Posterior cingulate gyrus (tissue), 11 donors: ENCODE measurements at regions not wholly inside any gene's neighbourhood (a gene's known extent, or its start where the extent isn't known, plus 50 kb on each side); places are given as distances from the start of the nearest gene placed in this dataset.
A peak's percentile ranks its signal among the peaks of the same experiment; 100 is the strongest.
"Not testable (repeated sequence)": the region's sequence is repeated elsewhere in the genome, so short reads cannot be mapped to it uniquely, and the experiment has no call there.

Source experiments
- DNase-seq, 10 donors: peaks; one replicate each; pipeline versions ENCODE4 v3.0.0 to v3.0.0-alpha.2; 2020 to 2021; ENCODE audit warnings: mixed read lengths in 3 of 10
- intact Hi-C: fragments of 100-400 bp; cut with DNase I; formaldehyde crosslinking; loops from one replicate; pipeline ENCODE4 v1.15.1; 2023

DNA sequence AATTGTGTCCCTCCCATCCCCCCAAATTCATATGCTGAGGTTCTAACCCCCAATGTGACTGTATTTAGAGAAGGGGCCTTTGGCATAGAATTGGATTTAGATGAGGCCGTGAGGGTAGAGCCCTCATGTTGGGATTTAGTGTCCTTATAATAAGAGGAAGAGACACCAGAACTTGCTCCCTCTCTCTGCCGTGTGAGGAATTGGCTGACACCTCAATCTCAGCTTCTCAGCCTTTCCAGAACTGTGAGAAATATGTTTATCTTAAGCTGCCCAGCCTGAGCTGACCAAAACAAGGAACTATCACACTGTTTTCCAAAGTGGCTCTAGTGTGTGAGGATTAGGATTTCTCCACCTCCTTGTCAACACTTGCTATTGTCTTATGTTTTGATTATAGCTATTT, 400.0 kb upstream of the FZD8 start:
- intact Hi-C loops: no loop called here
- DNase-seq: no peak

DNA sequence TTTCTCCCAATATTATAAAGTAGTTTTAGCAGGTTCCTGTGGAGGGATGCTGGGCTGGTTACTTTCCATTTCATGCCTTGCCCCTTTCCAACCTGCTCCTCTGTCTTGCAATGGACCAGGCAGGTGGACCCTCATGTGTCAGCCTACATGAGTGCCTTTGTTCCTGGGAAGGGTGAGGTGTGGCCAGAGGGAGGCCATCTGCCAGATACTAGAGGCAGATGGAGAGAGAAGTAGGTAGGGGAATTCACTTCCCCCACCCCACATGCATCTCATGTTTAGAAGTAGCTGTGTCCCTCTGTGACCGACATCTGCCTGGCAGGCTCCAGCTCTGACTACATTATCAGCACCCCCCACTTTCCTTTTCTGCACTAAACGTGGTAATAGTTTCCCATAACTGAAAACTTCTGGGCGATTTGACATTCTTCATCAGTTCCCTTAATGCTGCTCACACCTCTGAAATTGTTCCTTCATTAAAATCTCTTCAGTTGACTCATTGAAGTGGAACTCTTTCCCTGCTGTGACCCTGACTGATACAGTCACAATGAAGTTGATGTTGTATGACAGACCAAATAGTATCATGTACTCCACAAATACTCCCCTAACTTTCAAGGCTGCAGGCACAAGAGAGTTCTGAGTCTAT, 396.3 kb upstream of the FZD8 start:
- no peak for DNase-seq
- intact Hi-C loops: no loop called here

DNA sequence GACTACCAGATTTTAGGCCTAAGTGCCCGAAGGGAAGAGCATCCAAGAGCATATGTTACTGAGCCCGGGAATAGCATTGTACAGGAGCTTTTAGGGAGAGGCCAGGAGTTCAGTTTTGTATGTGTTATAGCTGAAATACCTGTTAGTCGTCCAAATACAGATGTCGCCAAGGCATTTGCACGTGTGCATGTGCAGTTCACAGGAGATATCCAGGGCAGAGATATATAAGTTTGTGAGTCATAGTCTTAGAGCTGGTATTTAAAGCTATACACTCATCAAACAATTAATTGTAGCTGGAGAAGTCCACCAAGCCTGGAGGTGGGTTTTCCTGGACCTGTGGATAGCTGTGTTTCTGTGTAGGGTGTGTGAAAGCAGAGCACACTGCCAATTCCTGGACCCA, 394.0 kb upstream of the FZD8 start:
- intact Hi-C loops: no loop called here
- no peak for DNase-seq

DNA sequence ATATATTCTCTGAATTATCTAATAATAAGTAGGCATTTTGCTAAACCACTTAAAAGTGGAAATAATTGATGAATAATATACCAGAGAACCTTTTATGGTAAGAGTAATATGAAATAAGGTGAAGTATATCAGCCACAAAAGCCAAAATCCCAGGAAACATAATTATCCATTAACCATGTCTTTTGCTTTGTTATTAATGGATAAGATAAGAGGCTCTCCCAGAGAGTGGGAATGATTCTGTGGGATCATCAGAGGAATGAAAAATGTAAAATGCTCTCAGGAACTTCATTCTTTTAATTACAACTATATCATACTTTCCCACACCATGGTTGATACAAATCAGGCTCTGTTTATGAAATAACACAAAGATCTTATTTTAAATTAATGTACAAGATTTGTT, 391.7 kb upstream of the FZD8 start:
- DNase-seq: no peak
- intact Hi-C loops: no loop called here

DNA sequence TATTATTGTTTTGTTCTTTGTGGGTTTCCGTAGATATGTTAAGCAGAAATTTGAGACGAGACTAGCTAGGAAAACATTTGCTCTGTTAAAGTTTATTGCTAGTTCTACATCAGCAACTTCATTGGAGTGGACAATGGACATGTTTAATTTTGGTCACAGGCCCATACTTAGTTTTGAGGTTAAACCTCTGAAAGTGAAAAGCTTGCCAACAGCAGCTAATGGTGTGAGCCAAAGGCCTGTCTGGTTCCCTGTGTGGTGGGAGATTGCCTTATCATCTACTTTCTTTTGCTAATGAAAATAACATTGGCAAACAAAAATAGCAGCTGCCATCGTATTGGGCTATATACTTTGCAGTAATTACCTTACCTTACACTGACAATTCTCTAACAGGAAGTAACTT, 388.4 kb upstream of the FZD8 start:
- intact Hi-C loops: no loop called here
- no peak for DNase-seq

DNA sequence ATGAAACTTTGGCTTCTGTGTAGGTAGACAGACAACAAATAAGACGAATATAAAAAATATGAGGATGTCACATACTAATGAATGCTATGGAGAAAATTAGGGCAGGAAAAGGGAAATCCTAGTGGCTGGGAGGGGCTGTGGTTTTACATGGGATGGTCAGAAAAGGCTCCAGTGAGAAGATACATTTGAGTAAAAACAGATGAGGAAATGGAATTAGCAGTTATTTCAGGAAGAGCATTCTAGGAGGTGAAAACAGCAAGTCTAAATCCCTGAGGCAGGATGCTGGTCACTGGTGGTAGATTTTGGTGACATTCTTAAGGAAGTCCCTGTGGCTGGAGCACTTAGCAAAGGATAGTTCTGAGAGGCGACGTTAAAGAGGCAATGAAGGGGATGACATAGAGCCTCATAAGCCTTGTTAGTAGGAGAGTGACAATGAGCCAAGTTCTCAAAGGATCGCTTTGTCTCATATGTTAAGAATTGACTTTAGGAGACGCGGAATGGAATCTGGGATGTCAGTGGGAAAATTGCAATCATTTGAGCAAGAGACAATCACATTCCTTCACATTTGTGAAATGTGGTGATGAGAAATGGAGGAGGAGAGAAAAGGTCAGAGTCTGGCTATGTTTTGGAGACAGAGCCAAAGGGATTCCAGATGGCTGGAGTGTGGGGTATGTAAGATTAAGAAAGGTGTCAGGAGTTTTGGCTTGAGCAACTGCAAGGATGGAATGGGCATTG, 384.7 kb upstream of the FZD8 start:
- DNase-seq: no peak
- intact Hi-C loops: no loop called here

DNA sequence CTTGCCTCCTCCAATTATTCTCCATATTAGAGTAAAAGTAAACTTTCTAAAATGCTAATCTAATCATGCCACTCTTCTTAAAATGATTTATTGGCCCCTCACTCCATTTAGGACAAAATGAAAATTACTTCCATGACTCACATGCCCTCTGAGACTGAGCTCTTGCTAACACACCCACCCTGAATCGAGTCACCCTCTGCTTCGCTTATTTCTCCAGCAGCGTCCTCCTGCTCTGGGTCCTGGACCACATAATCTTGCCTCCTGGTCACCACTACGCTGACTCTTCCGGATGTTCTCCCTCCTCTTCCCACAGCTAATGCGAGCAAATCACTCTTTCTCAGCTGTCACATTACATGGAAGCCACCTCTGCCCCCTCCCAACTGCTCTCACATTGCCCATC, 384.0 kb upstream of the FZD8 start:
- DNase-seq: no peak
- intact Hi-C loops: no loop called here

DNA sequence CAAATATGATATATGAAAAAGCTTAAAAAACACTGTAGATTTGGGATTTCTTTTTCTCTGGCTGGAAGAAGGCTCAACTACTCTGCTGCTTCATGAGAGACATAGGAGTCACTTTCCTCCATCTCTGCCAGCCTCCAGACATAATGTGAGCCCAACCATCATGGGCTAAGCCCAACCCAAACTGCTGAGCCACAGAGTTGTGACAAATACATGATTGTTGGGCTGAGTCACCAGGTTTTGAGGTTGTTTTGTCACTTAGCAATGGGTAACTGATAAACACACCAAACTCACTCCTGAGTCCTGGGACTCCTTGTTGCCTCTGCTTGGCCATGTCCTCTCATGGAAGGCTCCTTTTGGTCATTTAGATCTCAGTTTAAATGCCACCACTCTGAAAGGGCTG, 381.8 kb upstream of the FZD8 start:
- intact Hi-C loops: no loop called here
- no peak for DNase-seq

DNA sequence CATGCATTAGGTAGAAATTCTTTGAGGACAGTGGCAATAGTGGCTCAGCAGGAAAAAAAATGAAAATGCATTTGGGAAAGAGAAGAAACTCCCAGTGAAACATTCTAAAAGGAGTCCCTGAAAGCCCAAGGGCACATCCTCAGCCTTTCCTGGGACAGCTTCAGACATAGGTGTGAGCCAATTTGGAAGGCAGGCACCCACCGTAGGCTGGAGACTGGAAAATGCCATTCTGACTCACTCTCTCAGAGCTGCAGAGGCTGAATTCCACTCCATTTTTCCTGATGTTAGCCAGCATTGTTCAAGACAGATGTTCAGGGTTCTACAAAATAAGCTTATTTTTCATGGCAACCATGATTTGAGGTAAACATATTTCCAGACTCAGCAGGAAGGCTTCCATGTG, 379.0 kb upstream of the FZD8 start:
- no peak for DNase-seq
- intact Hi-C loops: no loop called here

DNA sequence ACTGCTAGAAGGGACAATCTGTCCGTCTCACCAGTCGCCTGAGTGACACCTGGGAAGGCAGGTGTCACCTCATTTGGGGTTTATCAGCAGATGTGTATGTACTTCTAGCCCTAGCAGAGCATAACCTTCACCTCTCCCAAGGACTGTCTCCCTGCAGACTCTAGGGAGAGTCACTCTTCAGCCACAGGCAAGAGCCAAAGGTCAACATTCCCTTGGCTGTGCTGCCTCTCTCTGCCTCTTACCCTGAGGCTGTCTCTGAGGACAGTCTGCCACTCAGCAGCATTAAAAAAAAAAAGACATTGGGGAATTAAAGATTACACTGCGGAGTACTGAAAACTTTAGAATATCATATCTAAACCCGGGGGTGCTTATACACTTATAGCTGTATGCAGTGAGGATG, 377.7 kb upstream of the FZD8 start:
- intact Hi-C loops: no loop called here
- DNase-seq: no peak

DNA sequence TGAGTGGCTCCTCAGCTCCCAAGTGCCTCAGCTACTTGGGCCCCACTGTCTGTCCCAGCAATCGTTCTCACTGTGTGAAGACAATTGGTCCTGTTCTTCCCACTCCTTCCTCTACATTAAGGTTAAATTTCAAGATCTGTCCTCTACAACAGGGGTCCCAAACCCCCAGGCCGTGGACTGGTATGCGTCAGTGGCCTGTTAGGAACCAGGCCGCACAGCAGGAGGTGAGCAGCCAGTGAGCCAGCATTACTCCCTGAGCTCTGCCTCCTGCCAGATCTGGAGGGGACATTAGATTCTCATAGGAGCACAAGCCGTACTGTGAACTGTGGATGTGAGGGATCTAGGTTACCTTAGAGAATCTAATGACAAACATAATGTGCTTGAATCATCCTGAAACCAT, 376.9 kb upstream of the FZD8 start:
- intact Hi-C loops: no loop called here
- no peak for DNase-seq

DNA sequence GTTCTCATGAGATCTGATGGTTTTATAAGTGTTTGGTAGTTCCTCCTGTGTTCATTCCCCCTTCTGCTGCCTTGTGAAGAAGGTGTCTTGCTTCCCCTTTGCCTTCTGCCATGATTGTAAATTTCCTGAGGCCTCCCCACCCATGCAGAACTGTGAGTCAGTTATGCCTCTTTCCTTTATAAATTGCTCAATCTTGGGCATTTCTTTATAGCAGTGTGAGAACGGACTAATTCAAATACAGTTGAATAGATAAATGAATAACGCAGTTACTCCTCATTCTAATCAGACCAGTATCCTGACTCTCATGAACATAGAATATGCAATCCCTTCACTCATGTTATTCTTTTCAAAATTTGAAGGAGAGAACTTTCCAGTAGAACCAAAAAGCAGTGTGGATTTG, 375.0 kb upstream of the FZD8 start:
- intact Hi-C loops: no loop called here
- no peak for DNase-seq

DNA sequence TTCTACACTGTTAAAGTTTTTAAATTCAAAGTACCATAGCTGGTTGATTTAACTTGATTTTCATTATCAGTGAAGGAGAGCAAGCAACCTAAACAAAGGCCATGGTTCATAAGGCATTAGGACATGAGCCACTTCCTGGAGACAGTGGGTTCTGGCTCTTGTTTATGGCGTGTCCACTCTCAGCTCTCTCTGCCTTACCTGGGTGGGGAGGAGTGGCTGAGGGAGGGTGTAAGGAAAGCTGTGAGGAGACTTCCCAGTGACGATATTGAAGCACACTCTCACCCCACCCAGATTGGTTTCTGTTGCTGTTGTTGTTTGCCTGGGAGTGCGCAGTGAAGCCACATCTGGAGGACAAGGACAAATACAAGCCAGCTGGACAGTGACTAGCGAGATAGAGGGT, 365.3 kb upstream of the FZD8 start:
- intact Hi-C loops: no loop called here
- no peak for DNase-seq

DNA sequence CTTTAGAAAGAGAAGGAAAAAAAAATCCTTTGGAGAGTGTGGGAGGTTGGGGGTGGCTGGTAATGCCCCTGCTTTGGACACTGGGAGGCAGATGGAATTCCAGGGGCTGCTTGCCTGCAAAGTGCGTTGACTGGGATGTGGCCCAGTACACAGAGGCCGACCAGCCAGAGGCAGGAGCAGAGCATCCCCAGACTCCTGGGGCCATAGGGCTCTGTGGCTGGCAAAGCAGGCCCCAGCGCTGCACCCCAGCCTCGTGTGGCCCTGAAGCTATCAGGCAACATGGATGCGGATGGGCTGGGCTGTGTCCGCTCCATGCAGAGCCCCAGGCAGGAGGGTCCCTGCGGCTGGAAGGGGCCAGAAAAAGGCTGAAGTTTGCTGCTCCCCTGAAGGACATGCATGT, 361.6 kb upstream of the FZD8 start:
- peak in 1 of 10 donors; percentile 66 for DNase-seq
- intact Hi-C loops: no loop called here

DNA sequence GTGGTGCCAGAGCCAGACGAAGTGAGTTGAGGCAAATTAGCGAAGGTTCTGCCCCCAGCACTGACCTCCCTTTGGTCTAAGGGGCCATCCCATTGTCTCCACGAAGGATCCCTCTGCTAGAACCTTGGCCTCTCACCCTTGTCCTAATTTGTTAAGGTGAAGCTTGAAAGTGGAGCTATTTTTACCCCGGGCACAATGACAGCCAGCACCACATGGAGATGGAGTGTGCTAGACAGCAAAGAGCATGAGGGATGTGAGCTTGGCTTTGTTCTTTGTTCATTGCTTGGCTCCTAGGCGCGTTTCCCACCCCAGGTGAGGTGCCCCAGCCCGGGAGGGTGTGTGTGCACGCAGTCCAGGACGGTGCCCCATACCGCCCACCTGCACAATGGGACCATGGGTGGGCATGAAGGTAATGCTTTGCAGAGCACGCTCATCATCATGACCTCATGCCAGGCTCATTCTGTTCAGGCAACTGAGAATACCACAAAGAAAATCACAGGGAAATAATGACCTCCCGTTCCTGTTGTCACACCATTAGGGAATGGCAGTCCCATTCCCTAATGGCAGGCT, 361.0 kb upstream of the FZD8 start:
- intact Hi-C loops: no loop called here
- no peak for DNase-seq

DNA sequence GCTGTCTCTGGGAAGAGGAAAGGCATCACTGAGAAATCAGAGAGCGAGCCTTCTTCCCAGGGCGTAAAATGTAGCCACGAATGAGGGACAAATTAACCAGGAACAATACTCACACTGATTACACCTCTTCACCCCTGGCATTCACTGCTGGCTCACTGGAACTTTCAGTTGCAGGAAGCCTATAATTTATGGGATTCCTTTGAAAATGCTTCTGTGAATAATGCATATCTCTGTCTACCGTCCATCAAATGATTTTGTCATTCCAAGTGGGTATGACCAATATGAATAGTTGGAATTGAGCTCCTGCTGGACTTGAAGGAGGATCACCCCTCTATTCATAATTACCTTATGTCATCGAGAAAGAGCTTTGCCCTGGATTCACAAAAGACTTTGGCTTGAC, 360.3 kb upstream of the FZD8 start:
- no peak for DNase-seq
- intact Hi-C loops: no loop called here

DNA sequence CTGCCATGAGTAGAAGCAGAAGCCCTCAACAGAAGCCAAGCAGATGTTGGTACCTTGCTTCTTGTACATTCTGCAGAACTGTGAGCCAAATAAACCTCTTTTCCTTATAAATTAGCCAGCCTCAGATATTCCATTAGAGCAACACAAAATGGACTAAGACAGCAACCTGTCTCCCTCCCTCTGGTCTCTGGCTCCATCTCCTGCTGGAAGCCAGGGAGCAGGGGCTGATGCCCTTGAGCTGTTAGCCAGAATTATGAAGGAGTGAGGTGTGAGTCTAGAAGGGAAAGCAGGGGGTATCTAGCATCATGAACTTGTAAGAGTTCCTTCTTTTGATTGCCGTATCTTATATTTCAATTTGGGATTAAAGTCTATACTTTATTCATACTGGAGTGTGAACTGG, 358.7 kb upstream of the FZD8 start:
- intact Hi-C loops, DNase-seq: not testable (repeated sequence)

DNA sequence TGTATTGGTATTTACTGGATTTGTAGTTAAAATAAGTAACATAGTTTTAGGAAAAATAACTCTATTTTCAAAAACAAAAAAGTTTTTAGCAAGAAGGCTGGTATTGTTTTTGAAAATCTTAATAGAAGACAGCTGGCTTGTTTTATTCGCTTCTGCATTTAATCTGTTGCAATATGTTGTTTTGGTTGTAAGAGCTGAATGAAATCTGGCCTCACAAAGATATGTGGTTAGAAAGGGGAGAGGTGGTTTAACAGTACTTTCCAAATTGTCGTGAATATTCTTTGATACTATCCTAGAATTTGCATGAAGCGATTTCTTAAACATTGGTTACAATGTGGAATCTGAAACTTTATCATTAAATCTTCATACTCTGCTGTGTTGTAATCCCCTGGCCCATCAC, 355.9 kb upstream of the FZD8 start:
- DNase-seq: no peak
- intact Hi-C loops: no loop called here

DNA sequence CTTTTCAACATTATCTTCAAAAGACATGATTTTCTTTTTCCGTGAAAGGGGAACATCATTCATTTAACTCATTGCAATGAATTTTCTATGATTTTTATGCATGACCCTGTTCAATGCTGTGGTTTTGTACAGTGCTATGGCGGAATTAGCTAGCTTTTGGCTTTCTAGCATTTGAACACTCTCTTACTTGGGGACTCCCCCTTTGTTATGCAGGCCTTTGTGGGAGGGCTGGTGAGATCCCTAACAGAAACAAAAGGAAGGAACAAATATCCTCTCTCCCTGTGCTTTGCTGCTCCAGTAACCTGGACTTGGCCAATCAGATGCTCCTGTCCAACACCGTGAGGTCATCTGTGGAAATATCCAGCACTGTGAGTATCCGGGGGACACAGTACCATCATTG, 353.4 kb upstream of the FZD8 start:
- intact Hi-C loops: no loop called here
- DNase-seq: no peak

DNA sequence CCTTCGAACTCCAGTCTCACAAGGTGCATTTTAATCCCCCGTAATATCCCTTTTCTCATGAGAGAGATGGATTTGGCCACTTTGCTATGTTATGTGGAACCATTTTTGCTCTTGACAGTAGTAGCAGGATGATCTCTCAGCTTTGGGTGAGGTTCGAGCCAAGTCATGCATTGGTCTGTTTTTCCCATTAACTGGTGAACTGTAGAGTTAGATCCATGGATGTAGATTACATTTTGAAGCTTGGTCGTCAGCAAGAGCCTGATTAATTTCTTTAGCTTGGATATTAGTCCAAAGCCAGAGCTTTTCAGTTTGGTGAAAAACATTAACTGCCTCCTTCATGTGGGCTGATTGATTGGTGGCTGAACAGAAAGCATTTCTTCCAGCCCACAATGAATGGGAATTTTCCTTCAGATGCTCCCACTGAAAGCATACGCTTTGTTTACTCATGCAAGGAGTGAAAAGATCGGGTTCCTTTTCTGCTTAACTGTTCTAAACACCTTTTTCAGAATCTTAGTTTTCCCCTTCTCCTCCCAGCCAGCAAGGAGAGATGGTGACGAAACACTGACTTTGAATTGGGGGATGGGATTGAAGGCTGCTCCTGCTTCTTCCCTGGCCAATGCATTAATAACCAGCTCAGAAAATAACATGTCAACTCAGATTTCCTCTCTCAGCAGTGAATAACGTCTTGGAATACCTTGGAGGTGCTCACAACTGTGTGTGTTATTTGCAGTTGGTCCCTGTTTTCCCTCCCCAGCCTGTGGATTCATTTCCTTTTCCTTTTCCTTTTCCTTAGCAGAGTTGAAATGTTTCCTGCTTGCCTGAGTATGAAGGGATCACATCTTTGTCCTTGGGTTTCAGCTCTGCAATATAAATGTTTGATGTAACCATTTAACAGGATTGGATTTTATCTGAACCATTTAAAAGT, 351.8 kb upstream of the FZD8 start:
- intact Hi-C loops: no loop called here
- DNase-seq: no peak

DNA sequence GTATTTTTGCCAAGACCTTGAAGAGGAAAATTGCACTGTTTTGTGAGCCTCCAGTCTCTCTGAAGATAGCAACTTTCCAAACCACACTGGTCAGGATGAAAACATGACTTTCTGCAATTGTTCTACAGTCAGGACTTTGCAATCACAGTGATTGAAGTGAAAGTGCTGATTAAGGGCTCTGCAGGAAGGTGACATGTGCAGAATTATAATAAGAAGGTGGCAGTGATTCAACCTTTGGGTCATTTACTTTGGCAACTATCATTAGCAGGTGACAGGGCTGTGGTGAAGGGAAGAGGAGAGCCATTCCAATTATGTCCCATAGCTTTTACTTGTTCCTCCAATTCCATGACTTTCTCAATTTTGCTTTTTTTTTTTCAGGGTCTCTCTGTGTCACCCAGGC, 350.0 kb upstream of the FZD8 start:
- DNase-seq: no peak
- intact Hi-C loops: no loop called here
